CD4-positive, alpha-beta memory T cell (primary cell): ENCODE measurements at regions not wholly inside any gene's neighbourhood (a gene's known extent, or its start where the extent isn't known, plus 50 kb on each side); places are given as distances from the start of the nearest gene placed in this dataset.

Source experiments
- CTCF ChIA-PET: fragments of 350-600 bp; sonication (Branson Sonifier 250); formaldehyde crosslinking; loops from one replicate; lab custom pipeline; 2021; ENCODE audit warnings: inconsistent platforms; ENCODE audit not compliant: partially characterized antibody; lab: Charles Lee
- POLR2A ChIA-PET: fragments of 350-600 bp; sonication (Branson Sonifier 250); formaldehyde crosslinking; loops from one replicate; lab custom pipeline; 2021; ENCODE audit not compliant: partially characterized antibody; lab: Charles Lee
- DNase-seq, 5 donors: peaks; one replicate each; pipeline versions ENCODE4 v3.0.0 to v3.0.0-alpha.2; 2020 to 2022; ENCODE audit warnings: mixed read lengths in 1 of 5
- H3K27ac ChIP-seq: one replicate; pipeline ENCODE4 v1.7.0; 2013; ENCODE audit warnings: low read depth, low read length
- H3K27me3 ChIP-seq: 2 replicates; pipeline ENCODE4 v1.7.0; 2013; ENCODE audit warnings: mild to moderate bottlenecking, low read length, moderate library complexity; ENCODE audit not compliant: insufficient read depth
- H3K36me3 ChIP-seq: 2 replicates; pipeline ENCODE4 v1.7.0; 2013; ENCODE audit warnings: mild to moderate bottlenecking, low read length, moderate library complexity; ENCODE audit not compliant: insufficient read depth
- H3K4me1 ChIP-seq: 2 replicates; pipeline ENCODE4 v1.7.0; 2013; ENCODE audit warnings: mild to moderate bottlenecking, low read length, moderate library complexity; ENCODE audit not compliant: insufficient read depth
- H3K4me3 ChIP-seq, 2 donors: one replicate each; pipeline ENCODE4 v1.7.0; 2013; ENCODE audit warnings: low read length in 2 of 2, mild to moderate bottlenecking in 1 of 2
- H3K9me3 ChIP-seq, 2 donors: one replicate each; pipeline ENCODE4 v1.7.0; 2013; ENCODE audit warnings: low read length in 2 of 2, control low read depth in 1 of 2; ENCODE audit not compliant: control insufficient read depth in 1 of 2
- H3K27ac Mint-ChIP-seq, 7 donors: one replicate each; pipeline ENCODE4 v1.8.0; 2020 to 2021; ENCODE audit warnings: mixed read lengths in 7 of 7, mild to moderate bottlenecking in 6 of 7, inconsistent platforms in 3 of 7, moderate library complexity in 3 of 7
- H3K27me3 Mint-ChIP-seq, 2 donors: one replicate each; pipeline ENCODE4 v1.8.0; 2020 to 2021; ENCODE audit warnings: mixed read lengths in 2 of 2
- H3K36me3 Mint-ChIP-seq, 2 donors: one replicate each; pipeline ENCODE4 v1.8.0; 2020 to 2021; ENCODE audit warnings: mixed read lengths in 2 of 2, inconsistent platforms in 1 of 2, mild to moderate bottlenecking in 1 of 2
- H3K4me1 Mint-ChIP-seq, 4 donors: one replicate each; pipeline ENCODE4 v1.8.0; 2020 to 2021; ENCODE audit warnings: mixed read lengths in 4 of 4, mild to moderate bottlenecking in 1 of 4
- H3K4me3 Mint-ChIP-seq, 8 donors: one replicate each; pipeline ENCODE4 v1.8.0; 2020 to 2021; ENCODE audit warnings: mixed read lengths in 8 of 8, mild to moderate bottlenecking in 7 of 8, moderate library complexity in 6 of 8, inconsistent platforms in 3 of 8
- H3K9me3 Mint-ChIP-seq, 8 donors: one replicate each; pipeline ENCODE4 v1.8.0; 2020 to 2021; ENCODE audit warnings: mixed read lengths in 8 of 8, mild to moderate bottlenecking in 5 of 8, inconsistent platforms in 3 of 8, moderate library complexity in 1 of 8
- intact Hi-C: fragments of 100-400 bp; cut with micrococcal nuclease; formaldehyde crosslinking; loops from one replicate; pipeline ENCODE4 v1.15.1; 2023

GRCh38 chr14:88129306-88130056, 124.5 kb downstream of the GPR65 start:
- no peak for DNase-seq

GRCh38 chr14:88130057-88130432, 125.1 kb downstream of the GPR65 start:
- H3K4me1 Mint-ChIP-seq = peaks cover 17 to 36% (median 24%) of the 10 kb centered on the region in 4 donors
- Histone ChIP-seq H3K4me1 (peaks cover 32% of the 10 kb centered on the region), H3K27me3 (no peaks in the 10 kb centered on the region), H3K36me3 (no peaks in the 10 kb centered on the region), H3K27ac (no peak overlapping the region), H3K9me3 (no peaks in the 10 kb centered on the region), H3K4me3 (no peak overlapping the region)
- H3K27ac Mint-ChIP-seq = peak overlapping the region in 6 of 7 donors; percentile 60 to 85 (median 76)
- H3K4me3 Mint-ChIP-seq = peak overlapping the region in 7 of 8 donors; percentile 5 to 72 (median 55)
- peaks cover 6 to 16% of the 10 kb centered on the region in 2 donors for H3K36me3 Mint-ChIP-seq
- intact Hi-C loops = no loop called here
- CTCF ChIA-PET = interaction anchor here (1.2 to 1.7 kb wide), 5 partner anchors 103 to 185 kb away, joined by 4 to 5 read pairs (median 4); partner anchors contain the start of gene GALC
- peaks cover 6 to 40% (median 25%) of the 10 kb centered on the region in 8 donors for H3K9me3 Mint-ChIP-seq
- POLR2A ChIA-PET = interaction anchor here (1.6 kb wide), 1 partner anchor 124 kb away, joined by 6 read pairs; the partner anchor contains the start of gene GPR65
- H3K27me3 Mint-ChIP-seq = peaks cover 4 to 11% of the 10 kb centered on the region in 2 donors
- DNase-seq = no peak

More at GRCh38 chr14:88129306-88130056, 124.5 kb downstream of the GPR65 start:
- Mint-ChIP-seq H3K9me3 (peaks cover 6 to 40% (median 26%) of the 10 kb centered on the region in 8 donors), H3K4me1 (peaks cover 17 to 36% (median 24%) of the 10 kb centered on the region in 4 donors), H3K27me3 (peaks cover 4 to 11% of the 10 kb centered on the region in 2 donors), H3K4me3 (peak overlapping the region in 7 of 8 donors; percentile 5 to 72 (median 55)), H3K27ac (peak overlapping the region in 6 of 7 donors; percentile 60 to 85 (median 76)), H3K36me3 (peaks cover 6 to 16% of the 10 kb centered on the region in 2 donors)
- POLR2A ChIA-PET = interaction anchor here (1.6 kb wide), 1 partner anchor 124 kb away, joined by 6 read pairs; the partner anchor contains the start of gene GPR65
- no peaks in the 10 kb centered on the region for H3K36me3 ChIP-seq
- H3K27ac ChIP-seq = no peak overlapping the region
- H3K9me3 ChIP-seq = no peaks in the 10 kb centered on the region
- no peaks in the 10 kb centered on the region for H3K27me3 ChIP-seq
- peaks cover 32% of the 10 kb centered on the region for H3K4me1 ChIP-seq
- H3K4me3 ChIP-seq = no peak overlapping the region
- intact Hi-C loops = loop anchor here (2.0 kb wide), 1 partner anchor 325 kb away; no protein-coding TSS in a partner anchor
- CTCF ChIA-PET = interaction anchor here (1.2 to 1.7 kb wide), 5 partner anchors 103 to 184 kb away, joined by 4 to 5 read pairs (median 4); partner anchors contain the start of gene GALC
